HCT116 (cell line): ENCODE measurements at regions not wholly inside any gene's neighbourhood (a gene's known extent, or its start where the extent isn't known, plus 50 kb on each side); places are given as distances from the start of the nearest gene placed in this dataset.

Experiments
- ATAC-seq: fragments of 200-7000 bp; cut with Tn5 transposase; 2 replicates; pipeline ENCODE4 v1.9.1; 2020; ENCODE audit warnings: mild to moderate bottlenecking, moderate library complexity
- BruUV-seq: library from RNA; stranded (reverse); fragments of 400-500 nt; replicated peaks from 2 replicates; lab custom pipeline; 2021; lab: Mats Ljungman, UMichigan
- CTCF ChIA-PET: fragments of 300-600 bp; sonication (Branson Sonifier 250); formaldehyde crosslinking; loops from one replicate; lab custom pipeline; 2021; ENCODE audit warnings: antibody characterized with exemption; lab: Charles Lee
- POLR2A ChIA-PET: fragments of 300-600, 350-600 bp; sonication (Branson Sonifier 250); formaldehyde crosslinking; loops from one replicate; lab custom pipeline; 2021; ENCODE audit warnings: antibody characterized with exemption; lab: Charles Lee
- RAD21 ChIA-PET, 2 experiments: fragments of 300-600 bp; sonication (Branson Sonifier 250); formaldehyde crosslinking; loops; one replicate each; lab custom pipeline; 2023; ENCODE audit warnings: low total read pairs in 2 of 2; ENCODE audit not compliant: uncharacterized antibody in 2 of 2, unreplicated experiment in 2 of 2, low non-redundant PET in 1 of 2; lab: Charles Lee
- DNase-seq: peaks from one replicate; pipeline ENCODE4 v3.0.0-alpha.2; 2010; ENCODE audit warnings: low read depth, low spot score
- H2AFZ ChIP-seq: fragments of 200-600 bp; shearing (Covaris generic), sonication (generic); 2 replicates; pipeline ENCODE4 v1.6.1; 2017; ENCODE audit warnings: low read depth, mixed run types, mixed read lengths, antibody characterized with exemption, low read length; ENCODE audit not compliant: poor library complexity, severe bottlenecking
- H3K27ac ChIP-seq: 2 replicates; pipeline ENCODE4 v1.5.1; 2012; ENCODE audit warnings: low read depth, low read length
- H3K27me3 ChIP-seq: fragments of 200-600 bp; sonication (generic); 2 replicates; pipeline ENCODE4 v1.6.1; 2016; ENCODE audit warnings: mixed run types, low read length, mixed read lengths; ENCODE audit not compliant: insufficient read depth
- H3K36me3 ChIP-seq, 2 experiments: fragments of 200-500 bp in 1 of 2; fragments of 200-600 bp in 1 of 2; sonication (Bioruptor generic) in 1 of 2; sonication (generic) in 1 of 2; 2 replicates each; pipeline versions ENCODE4 v1.5.1 to v1.6.1; 2014 to 2016; ENCODE audit warnings: low read length in 2 of 2, inconsistent platforms in 1 of 2, mixed read lengths in 1 of 2, mixed run types in 1 of 2; ENCODE audit not compliant: insufficient read depth in 2 of 2, control insufficient read depth in 1 of 2
- H3K4me1 ChIP-seq, 2 experiments: fragments of 200-600 bp in 1 of 2; sonication (generic) in 1 of 2; 2 replicates each; pipeline versions ENCODE4 v1.5.1 to v1.6.1; 2012 to 2017; ENCODE audit warnings: low read length in 2 of 2, inconsistent platforms in 1 of 2, mild to moderate bottlenecking in 1 of 2, mixed read lengths in 1 of 2, mixed run types in 1 of 2, moderate library complexity in 1 of 2; ENCODE audit not compliant: insufficient read depth in 2 of 2, control insufficient read depth in 1 of 2
- H3K4me2 ChIP-seq: fragments of 200-600 bp; sonication (generic); 2 replicates; pipeline ENCODE4 v1.6.1; 2017; ENCODE audit warnings: mixed run types, low read length, mixed read lengths
- H3K4me3 ChIP-seq, 2 experiments: fragments of 200-600 bp in 1 of 2; sonication (generic) in 1 of 2; replicated peaks in 1 of 2; 2 replicates each; pipeline ENCODE4 v1.5.1; 2011 to 2016; ENCODE audit warnings: low read length in 2 of 2, control low read depth in 1 of 2, low read depth in 1 of 2, mild to moderate bottlenecking in 1 of 2, mixed read lengths in 1 of 2, mixed run types in 1 of 2
- H3K79me2 ChIP-seq: fragments of 200-600 bp; sonication (generic); 2 replicates; pipeline ENCODE4 v1.6.1; 2017; ENCODE audit warnings: mild to moderate bottlenecking, mixed run types, low read length, moderate library complexity, mixed read lengths; ENCODE audit not compliant: insufficient read depth
- H3K9ac ChIP-seq: fragments of 200-600 bp; sonication (generic); 2 replicates; pipeline ENCODE4 v1.6.1; 2016; ENCODE audit warnings: low read length, mixed read lengths
- H3K9me2 ChIP-seq: fragments of 200-600 bp; sonication (generic), shearing (Covaris generic); 2 replicates; pipeline ENCODE4 v1.6.1; 2017; ENCODE audit warnings: mixed run types, mild to moderate bottlenecking, moderate library complexity; ENCODE audit not compliant: insufficient read depth
- H3K9me3 ChIP-seq, 2 experiments: fragments of 200-500 bp in 1 of 2; fragments of 200-600 bp in 1 of 2; sonication (Bioruptor generic) in 1 of 2; sonication (generic) in 1 of 2; 2 replicates each; pipeline ENCODE4 v1.6.1; 2014 to 2017; ENCODE audit warnings: low read length in 2 of 2, mixed read lengths in 2 of 2, inconsistent platforms in 1 of 2, low read depth in 1 of 2, mild to moderate bottlenecking in 1 of 2, mixed run types in 1 of 2, moderate library complexity in 1 of 2; ENCODE audit not compliant: control insufficient read depth in 1 of 2, insufficient read depth in 1 of 2
- H4K20me1 ChIP-seq: fragments of 200-600 bp; sonication (generic), shearing (Covaris generic); 2 replicates; pipeline ENCODE4 v1.6.1; 2017; ENCODE audit warnings: mixed run types, mild to moderate bottlenecking, moderate library complexity; ENCODE audit not compliant: insufficient read depth
- CEBPB ChIP-seq: IDR thresholded peaks from 2 replicates; pipeline ENCODE4 v1.6.1; 2012; ENCODE audit warnings: low read depth
- ELF1 ChIP-seq: IDR thresholded peaks from 2 replicates; pipeline ENCODE4 v1.6.1; 2012; ENCODE audit warnings: low read depth, borderline replicate concordance
- EZH2 ChIP-seq: fragments of 200-600 bp; sonication (generic); IDR thresholded peaks from 2 replicates; pipeline ENCODE4 v1.6.1; 2017; ENCODE audit warnings: antibody characterized with exemption, mixed run types
- FOSL1 ChIP-seq: IDR thresholded peaks from 2 replicates; pipeline ENCODE4 v1.6.1; 2012; ENCODE audit warnings: low read depth
- JUND ChIP-seq: IDR thresholded peaks from 2 replicates; pipeline ENCODE4 v1.6.1; 2012
- POLR2A ChIP-seq: IDR thresholded peaks from 2 replicates; pipeline ENCODE4 v1.7.0; 2011; ENCODE audit warnings: borderline replicate concordance; ENCODE audit not compliant: insufficient read depth, insufficient read length; ENCODE audit errors: extremely low read depth
- SP1 ChIP-seq: IDR thresholded peaks from 2 replicates; pipeline ENCODE4 v1.6.1; 2012; ENCODE audit warnings: low read depth
- SRF ChIP-seq: IDR thresholded peaks from 2 replicates; pipeline ENCODE4 v1.6.1; 2012; ENCODE audit warnings: low read depth
- ZFX ChIP-seq: fragments of 450-650 bp; IDR thresholded peaks from 2 replicates; pipeline ENCODE4 v1.6.1; 2017
- intact Hi-C: fragments of 100-400 bp; cut with micrococcal nuclease; formaldehyde crosslinking; loops from 2 replicates; pipeline ENCODE4 v1.10.0; 2022
- TF ChIP-seq, protein P1 (sequence below), 3 experiments: fragments of 200-600 bp in 1 of 3; sonication (generic) in 1 of 3; IDR thresholded peaks in 2 of 3; conservative IDR thresholded peaks in 1 of 3; 2 replicates each; pipeline ENCODE4 v1.5.1; 2012 to 2017; ENCODE audit warnings: low read depth in 2 of 3, low read length in 2 of 3, antibody characterized with exemption in 1 of 3, borderline replicate concordance in 1 of 3, control low read depth in 1 of 3, mild to moderate bottlenecking in 1 of 3, mixed read lengths in 1 of 3, mixed run types in 1 of 3, moderate library complexity in 1 of 3; ENCODE audit not compliant: insufficient read depth in 1 of 3
- TF ChIP-seq, protein P2 (sequence below): IDR thresholded peaks from 2 replicates; pipeline ENCODE4 v1.6.1; 2012; ENCODE audit warnings: low read depth
- TF ChIP-seq, protein P3 (sequence below): IDR thresholded peaks from 2 replicates; pipeline ENCODE4 v1.6.1; 2011; ENCODE audit warnings: mild to moderate bottlenecking, low read length, moderate library complexity; ENCODE audit not compliant: insufficient replicate concordance; ENCODE audit errors: extremely low read depth

DNA sequence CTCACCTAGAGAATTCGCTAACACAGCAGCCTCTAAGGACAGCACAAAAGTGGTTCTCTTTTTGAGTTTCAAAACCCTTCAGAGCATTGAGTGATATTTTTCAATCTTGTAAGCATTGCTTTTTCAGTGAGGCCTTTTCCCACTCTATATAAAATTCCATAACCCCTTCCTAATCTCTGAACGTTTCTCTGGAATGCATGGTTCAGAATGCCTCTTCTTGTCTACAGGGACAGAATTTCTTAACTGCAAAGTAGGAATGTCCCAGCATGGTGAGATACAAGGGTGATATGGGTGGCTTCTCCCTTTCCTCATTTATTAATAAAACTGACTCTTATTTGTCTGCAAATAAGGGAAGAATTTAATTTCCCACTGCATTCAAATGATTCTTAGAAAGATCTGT is 377.9 kb downstream of the LTN1 start:
- Histone ChIP-seq H4K20me1 (no peaks in the 10 kb centered on the region), H3K4me2 (no peak overlapping the region), H3K4me3 (no peak overlapping the region), H2AFZ (no peak overlapping the region)
- no TSS peak for BruUV-seq
- POLR2A ChIA-PET = no interaction called here
- TF ChIP-seq ELF1 (no peak), POLR2A (no peak), SP1 (no peak), EZH2 (no peak), JUND (no peak), SRF (no peak), ZFX (no peak), FOSL1 (no peak), CEBPB (no peak)
- TF ChIP-seq, protein P1, sequence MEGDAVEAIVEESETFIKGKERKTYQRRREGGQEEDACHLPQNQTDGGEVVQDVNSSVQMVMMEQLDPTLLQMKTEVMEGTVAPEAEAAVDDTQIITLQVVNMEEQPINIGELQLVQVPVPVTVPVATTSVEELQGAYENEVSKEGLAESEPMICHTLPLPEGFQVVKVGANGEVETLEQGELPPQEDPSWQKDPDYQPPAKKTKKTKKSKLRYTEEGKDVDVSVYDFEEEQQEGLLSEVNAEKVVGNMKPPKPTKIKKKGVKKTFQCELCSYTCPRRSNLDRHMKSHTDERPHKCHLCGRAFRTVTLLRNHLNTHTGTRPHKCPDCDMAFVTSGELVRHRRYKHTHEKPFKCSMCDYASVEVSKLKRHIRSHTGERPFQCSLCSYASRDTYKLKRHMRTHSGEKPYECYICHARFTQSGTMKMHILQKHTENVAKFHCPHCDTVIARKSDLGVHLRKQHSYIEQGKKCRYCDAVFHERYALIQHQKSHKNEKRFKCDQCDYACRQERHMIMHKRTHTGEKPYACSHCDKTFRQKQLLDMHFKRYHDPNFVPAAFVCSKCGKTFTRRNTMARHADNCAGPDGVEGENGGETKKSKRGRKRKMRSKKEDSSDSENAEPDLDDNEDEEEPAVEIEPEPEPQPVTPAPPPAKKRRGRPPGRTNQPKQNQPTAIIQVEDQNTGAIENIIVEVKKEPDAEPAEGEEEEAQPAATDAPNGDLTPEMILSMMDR (IDR thresholded peaks at IDR 0.05 in 2 of 3, conservative IDR thresholded peaks at IDR 0.05 in 1 of 3; ENCODE audit: borderline replicate concordance in 1 of 3, insufficient read depth in 1 of 3, low read depth in 2 of 3, low read length in 2 of 3) = no peak
- TF ChIP-seq, protein P2, sequence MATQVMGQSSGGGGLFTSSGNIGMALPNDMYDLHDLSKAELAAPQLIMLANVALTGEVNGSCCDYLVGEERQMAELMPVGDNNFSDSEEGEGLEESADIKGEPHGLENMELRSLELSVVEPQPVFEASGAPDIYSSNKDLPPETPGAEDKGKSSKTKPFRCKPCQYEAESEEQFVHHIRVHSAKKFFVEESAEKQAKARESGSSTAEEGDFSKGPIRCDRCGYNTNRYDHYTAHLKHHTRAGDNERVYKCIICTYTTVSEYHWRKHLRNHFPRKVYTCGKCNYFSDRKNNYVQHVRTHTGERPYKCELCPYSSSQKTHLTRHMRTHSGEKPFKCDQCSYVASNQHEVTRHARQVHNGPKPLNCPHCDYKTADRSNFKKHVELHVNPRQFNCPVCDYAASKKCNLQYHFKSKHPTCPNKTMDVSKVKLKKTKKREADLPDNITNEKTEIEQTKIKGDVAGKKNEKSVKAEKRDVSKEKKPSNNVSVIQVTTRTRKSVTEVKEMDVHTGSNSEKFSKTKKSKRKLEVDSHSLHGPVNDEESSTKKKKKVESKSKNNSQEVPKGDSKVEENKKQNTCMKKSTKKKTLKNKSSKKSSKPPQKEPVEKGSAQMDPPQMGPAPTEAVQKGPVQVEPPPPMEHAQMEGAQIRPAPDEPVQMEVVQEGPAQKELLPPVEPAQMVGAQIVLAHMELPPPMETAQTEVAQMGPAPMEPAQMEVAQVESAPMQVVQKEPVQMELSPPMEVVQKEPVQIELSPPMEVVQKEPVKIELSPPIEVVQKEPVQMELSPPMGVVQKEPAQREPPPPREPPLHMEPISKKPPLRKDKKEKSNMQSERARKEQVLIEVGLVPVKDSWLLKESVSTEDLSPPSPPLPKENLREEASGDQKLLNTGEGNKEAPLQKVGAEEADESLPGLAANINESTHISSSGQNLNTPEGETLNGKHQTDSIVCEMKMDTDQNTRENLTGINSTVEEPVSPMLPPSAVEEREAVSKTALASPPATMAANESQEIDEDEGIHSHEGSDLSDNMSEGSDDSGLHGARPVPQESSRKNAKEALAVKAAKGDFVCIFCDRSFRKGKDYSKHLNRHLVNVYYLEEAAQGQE = no peak
- TF ChIP-seq, protein P3, sequence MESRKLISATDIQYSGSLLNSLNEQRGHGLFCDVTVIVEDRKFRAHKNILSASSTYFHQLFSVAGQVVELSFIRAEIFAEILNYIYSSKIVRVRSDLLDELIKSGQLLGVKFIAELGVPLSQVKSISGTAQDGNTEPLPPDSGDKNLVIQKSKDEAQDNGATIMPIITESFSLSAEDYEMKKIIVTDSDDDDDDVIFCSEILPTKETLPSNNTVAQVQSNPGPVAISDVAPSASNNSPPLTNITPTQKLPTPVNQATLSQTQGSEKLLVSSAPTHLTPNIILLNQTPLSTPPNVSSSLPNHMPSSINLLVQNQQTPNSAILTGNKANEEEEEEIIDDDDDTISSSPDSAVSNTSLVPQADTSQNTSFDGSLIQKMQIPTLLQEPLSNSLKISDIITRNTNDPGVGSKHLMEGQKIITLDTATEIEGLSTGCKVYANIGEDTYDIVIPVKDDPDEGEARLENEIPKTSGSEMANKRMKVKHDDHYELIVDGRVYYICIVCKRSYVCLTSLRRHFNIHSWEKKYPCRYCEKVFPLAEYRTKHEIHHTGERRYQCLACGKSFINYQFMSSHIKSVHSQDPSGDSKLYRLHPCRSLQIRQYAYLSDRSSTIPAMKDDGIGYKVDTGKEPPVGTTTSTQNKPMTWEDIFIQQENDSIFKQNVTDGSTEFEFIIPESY = no peak
- TF ChIP-seq, all 23 proteins: peak for 0
- H3K36me3 ChIP-seq = no peaks in the 10 kb centered on the region; a peak in 1 of 4 replicates
- no peak overlapping the region for H3K27ac ChIP-seq
- ATAC-seq (no peak), DNase-seq (no peak)
- RAD21 ChIA-PET = no interaction called here
- no peaks in the 10 kb centered on the region for H3K4me1 ChIP-seq
- H3K79me2 ChIP-seq = no peaks in the 10 kb centered on the region
- H3K9ac ChIP-seq = no peak overlapping the region
- H3K9me2 ChIP-seq = no peaks in the 10 kb centered on the region
- peaks cover 11 to 12% of the 10 kb centered on the region in 2 experiments; a peak in 3 of 4 replicates for H3K9me3 ChIP-seq
- CTCF ChIA-PET = no interaction called here
- H3K27me3 ChIP-seq = no peaks in the 10 kb centered on the region
- intact Hi-C loops = no loop called here
